GM12878 (cell line): ENCODE measurements at regions not wholly inside any gene's neighbourhood (a gene's known extent, or its start where the extent isn't known, plus 50 kb on each side); places are given as distances from the start of the nearest gene placed in this dataset.

Source experiments
- ATAC-seq: fragments of 200-7000 bp; cut with Tn5 transposase; 3 replicates; pipeline ENCODE4 v1.9.1; 2020; ENCODE audit warnings: mild to moderate bottlenecking, moderate library complexity
- BruUV-seq: library from RNA; stranded (reverse); fragments of 400-500 nt; replicated peaks from 2 replicates; lab custom pipeline; 2021; lab: Mats Ljungman, UMichigan
- CTCF ChIA-PET: fragments of 300-600 bp; sonication (Branson Sonifier 250); formaldehyde crosslinking; extraction: SDS; loops from one replicate; lab custom pipeline; 2021; ENCODE audit warnings: inconsistent platforms; lab: Yijun Ruan, JAX
- POLR2A ChIA-PET: fragments of 350-600 bp; formaldehyde crosslinking; extraction: SDS; loops from one replicate; lab custom pipeline; 2021; ENCODE audit warnings: inconsistent platforms; lab: Charles Lee
- RAD21 ChIA-PET: fragments of 300-600 bp; sonication (Branson Sonifier 250); formaldehyde crosslinking; loops from one replicate; lab custom pipeline; 2023; ENCODE audit warnings: antibody characterized with exemption; ENCODE audit not compliant: unreplicated experiment; lab: Charles Lee
- SMC1A ChIA-PET: fragments of 300-600 bp; sonication (Branson Sonifier 250); formaldehyde crosslinking; loops from one replicate; lab custom pipeline; 2023; ENCODE audit not compliant: unreplicated experiment, uncharacterized antibody; lab: Charles Lee
- DNase-seq: peaks from one replicate; pipeline ENCODE4 v3.0.0-alpha.2; 2011; ENCODE audit warnings: low read depth, low spot score
- FAIRE-seq: peaks from 3 replicates; lab custom pipeline; 2011; peaks lifted over from hg19 to GRCh38; lab: Jason Lieb, UNC
- H2AFZ ChIP-seq: 2 replicates; pipeline ENCODE4 v1.6.0; 2011; ENCODE audit warnings: low read depth, low read length, control low read depth; ENCODE audit not compliant: control insufficient read depth
- H3K27ac ChIP-seq: 2 replicates; pipeline ENCODE4 v1.5.1; 2011; ENCODE audit warnings: control low read depth; ENCODE audit not compliant: control insufficient read depth, insufficient read depth
- H3K27me3 ChIP-seq, 2 experiments: replicated peaks in 1 of 2; 2 replicates each; pipeline versions ENCODE4 v1.6.0 to v1.6.1; 2011; ENCODE audit warnings: low read length in 1 of 2; ENCODE audit not compliant: control insufficient read depth in 2 of 2, insufficient read depth in 2 of 2
- H3K36me3 ChIP-seq, 2 experiments: 2 replicates each; pipeline ENCODE4 v1.5.1; 2011; ENCODE audit warnings: low read length in 1 of 2; ENCODE audit not compliant: control insufficient read depth in 2 of 2, insufficient read depth in 2 of 2
- H3K4me1 ChIP-seq: 2 replicates; pipeline ENCODE4 v1.6.1; 2011; ENCODE audit warnings: mild to moderate bottlenecking, low read length, moderate library complexity, mixed read lengths; ENCODE audit not compliant: control insufficient read depth, insufficient read depth
- H3K4me2 ChIP-seq: 2 replicates; pipeline ENCODE4 v1.6.0; 2011; ENCODE audit warnings: control low read depth; ENCODE audit not compliant: control insufficient read depth, insufficient read depth
- H3K4me3 ChIP-seq: fragments of 200-600 bp; sonication (generic); 2 replicates; pipeline ENCODE4 v1.5.1; 2016
- H3K79me2 ChIP-seq: 2 replicates; pipeline ENCODE4 v1.6.0; 2011; ENCODE audit warnings: low read length; ENCODE audit not compliant: control insufficient read depth, insufficient read depth
- H3K9ac ChIP-seq: 2 replicates; pipeline ENCODE4 v1.8.0; 2011; ENCODE audit warnings: low read length, control low read depth, mixed read lengths; ENCODE audit not compliant: control insufficient read depth, insufficient read depth
- H3K9me3 ChIP-seq: replicated peaks from 3 replicates; pipeline ENCODE4 v1.5.1; 2011; ENCODE audit warnings: mild to moderate bottlenecking, low read length; ENCODE audit not compliant: control insufficient read depth, insufficient read depth
- H4K20me1 ChIP-seq: 2 replicates; pipeline ENCODE4 v1.6.0; 2011; ENCODE audit not compliant: control insufficient read depth, insufficient read depth
- HCFC1 ChIP-seq: fragments of 150-350 bp; IDR thresholded peaks from 2 replicates; pipeline ENCODE4 v1.6.1; 2014; ENCODE audit warnings: low read length
- HDAC2 ChIP-seq: fragments of 200-600 bp; sonication (generic); IDR thresholded peaks from 2 replicates; pipeline ENCODE4 v1.6.1; 2017
- IRF5 ChIP-seq: fragments of 450-650 bp; IDR thresholded peaks from 2 replicates; pipeline ENCODE4 v1.6.1; 2017; ENCODE audit warnings: borderline replicate concordance
- NBN ChIP-seq: fragments of 450-650 bp; IDR thresholded peaks from 2 replicates; pipeline ENCODE4 v1.6.1; 2016
- PAX8 ChIP-seq: fragments of 450-650 bp; IDR thresholded peaks from 2 replicates; pipeline ENCODE4 v1.6.1; 2017; ENCODE audit warnings: mild to moderate bottlenecking, moderate library complexity
- POU2F2 ChIP-seq: IDR thresholded peaks from 3 replicates; pipeline ENCODE4 v1.6.1; 2011; ENCODE audit warnings: low read depth, mild to moderate bottlenecking, low read length, borderline replicate concordance
- SIX5 ChIP-seq: IDR thresholded peaks from 2 replicates; pipeline ENCODE4 v1.6.1; 2011; ENCODE audit warnings: mild to moderate bottlenecking, low read depth, low read length, moderate library complexity; ENCODE audit not compliant: severe bottlenecking
- WRNIP1 ChIP-seq: IDR thresholded peaks from 2 replicates; pipeline ENCODE4 v1.6.1; 2011; ENCODE audit warnings: low read depth, low read length, improper control_type of control experiment, borderline replicate concordance
- ZBTB40 ChIP-seq: fragments of 450-650 bp; IDR thresholded peaks from 2 replicates; pipeline ENCODE4 v1.6.1; 2016; ENCODE audit warnings: mild to moderate bottlenecking, moderate library complexity, borderline replicate concordance
- ZNF274 ChIP-seq: IDR thresholded peaks from one replicate; pipeline ENCODE4 v1.8.0; 2011; ENCODE audit not compliant: insufficient read length, insufficient read depth
- WGBS: methylation state at CpG from one replicate; pipeline ENCODE4 v1.1.6; 2016; ENCODE audit warnings: low lambda C conversion rate; ENCODE audit not compliant: insufficient replicate concordance, insufficient coverage; ENCODE audit errors: missing lambda C conversion rate; 5-methylcytosine and 5-hydroxymethylcytosine counted together
- in situ Hi-C: fragments of 300-500 bp; cut with MboI; formaldehyde crosslinking; loops from 9 replicates; pipeline ENCODE4 v1.14.3; 2018; ENCODE audit warnings: mixed read lengths
- intact Hi-C: fragments of 100-400 bp; cut with micrococcal nuclease; formaldehyde crosslinking; loops from one replicate; pipeline ENCODE4 v1.14.2; 2022; ENCODE audit not compliant: unreplicated experiment
- TF ChIP-seq, protein P1 (sequence below): fragments of 150-350 bp; IDR thresholded peaks from 2 replicates; pipeline ENCODE4 v1.6.1; 2014; ENCODE audit warnings: mild to moderate bottlenecking, low read depth, low read length

DNA sequence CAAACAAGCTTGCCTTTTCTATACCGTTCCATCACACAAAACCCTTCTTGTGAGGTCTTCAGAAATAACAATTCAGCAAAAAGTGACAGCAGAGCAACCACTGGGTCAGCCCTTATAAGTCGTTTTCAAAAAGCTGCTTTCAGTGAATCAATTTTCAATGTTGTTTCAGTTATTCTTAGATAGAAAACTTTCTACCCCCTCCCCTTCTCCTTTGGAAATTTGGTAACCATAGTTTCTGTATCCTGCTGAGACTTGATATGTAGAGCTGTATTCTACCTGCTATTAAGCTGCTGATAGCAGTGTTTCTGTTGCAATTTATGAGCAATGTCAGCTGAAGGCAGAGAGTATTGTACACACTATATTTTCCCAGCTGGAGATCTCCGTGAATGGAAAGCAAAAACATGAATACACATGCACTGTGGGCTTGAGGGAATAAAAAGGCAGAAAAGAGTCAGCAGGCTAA lies 75.7 kb downstream of the ZNF608 start (continued):
- no peak for TF ChIP-seq IRF5

GRCh38 chr5:124669956-124670721 lies 76.3 kb downstream of the ZNF608 start:
- ChIA-PET SMC1A (interaction anchor here (0.5 to 2.4 kb wide), 4 partner anchors 10 to 73 kb away, joined by 3 to 13 read pairs (median 3); no protein-coding TSS in a partner anchor), POLR2A (interaction anchor here (0.6 kb wide), 1 partner anchor 443 kb away, joined by 3 read pairs; no protein-coding TSS in a partner anchor)
- Histone ChIP-seq H3K9ac (no peak overlapping the region), H3K4me2 (no peak overlapping the region), H3K36me3 (no peaks in the 10 kb centered on the region), H3K4me1 (no peaks in the 10 kb centered on the region), H3K79me2 (peaks cover 3% of the 10 kb centered on the region; the same call in 1 of the 2 replicates), H3K27ac (no peak overlapping the region), H4K20me1 (no peaks in the 10 kb centered on the region)
- intact Hi-C loops: no loop called here
- TF ChIP-seq WRNIP1: no peak
- no peak for TF ChIP-seq ZBTB40
- no peak for TF ChIP-seq HDAC2
- no peak for TF ChIP-seq PAX8
- no peak for TF ChIP-seq NBN
- TF ChIP-seq POU2F2: no peak
- TF ChIP-seq, protein P1, sequence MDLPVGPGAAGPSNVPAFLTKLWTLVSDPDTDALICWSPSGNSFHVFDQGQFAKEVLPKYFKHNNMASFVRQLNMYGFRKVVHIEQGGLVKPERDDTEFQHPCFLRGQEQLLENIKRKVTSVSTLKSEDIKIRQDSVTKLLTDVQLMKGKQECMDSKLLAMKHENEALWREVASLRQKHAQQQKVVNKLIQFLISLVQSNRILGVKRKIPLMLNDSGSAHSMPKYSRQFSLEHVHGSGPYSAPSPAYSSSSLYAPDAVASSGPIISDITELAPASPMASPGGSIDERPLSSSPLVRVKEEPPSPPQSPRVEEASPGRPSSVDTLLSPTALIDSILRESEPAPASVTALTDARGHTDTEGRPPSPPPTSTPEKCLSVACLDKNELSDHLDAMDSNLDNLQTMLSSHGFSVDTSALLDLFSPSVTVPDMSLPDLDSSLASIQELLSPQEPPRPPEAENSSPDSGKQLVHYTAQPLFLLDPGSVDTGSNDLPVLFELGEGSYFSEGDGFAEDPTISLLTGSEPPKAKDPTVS: no peak
- TF ChIP-seq SIX5: no peak
- TF ChIP-seq ZNF274: no peak
- no peak for TF ChIP-seq HCFC1
- TF ChIP-seq, all 136 proteins: peak for 0
- DNase-seq (no peak), ATAC-seq (no peak), FAIRE-seq (no peak)
- no peaks in the 10 kb centered on the region for H3K27me3 ChIP-seq
- no TSS peak for BruUV-seq
- no peak overlapping the region for H2AFZ ChIP-seq
- H3K4me3 ChIP-seq: no peak overlapping the region
- no peaks in the 10 kb centered on the region for H3K9me3 ChIP-seq
- in situ Hi-C loops: no loop called here
- WGBS: 76% methylated on average over 7 of the region's 7 CpGs
- RAD21 ChIA-PET: interaction anchor here (1.3 kb wide), 1 partner anchor 11 kb away, joined by 4 read pairs; no protein-coding TSS in a partner anchor
- CTCF ChIA-PET: interaction anchor here (0.6 to 2.0 kb wide), 4 partner anchors 9 to 55 kb away, joined by 3 to 5 read pairs (median 4); no protein-coding TSS in a partner anchor
